ENCODE measurements at regions not wholly inside any gene's neighbourhood (a gene's known extent, or its start where the extent isn't known, plus 50 kb on each side); places are given as distances from the start of the nearest gene placed in this dataset.

DNA sequence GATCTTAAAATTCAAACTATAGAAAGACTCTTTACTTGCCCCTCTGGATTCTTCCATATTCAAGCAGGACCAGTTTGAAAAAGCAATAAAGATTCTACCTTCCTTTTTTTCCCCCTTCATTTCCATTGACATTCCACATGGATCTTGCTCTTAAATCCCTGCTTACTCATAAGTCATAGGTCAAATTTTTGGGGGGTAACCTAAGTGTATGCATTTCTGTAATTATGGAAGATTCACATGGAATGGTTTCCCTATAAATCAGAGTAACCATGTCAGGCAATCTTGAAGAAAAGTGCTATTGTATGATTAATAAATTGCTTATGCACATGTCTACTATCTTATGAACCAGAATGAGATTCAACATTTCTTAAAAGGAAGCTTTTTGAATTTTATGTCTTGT is 551.0 kb downstream of the HAO1 start:
- no peaks in the 10 kb centered on the region for H3K4me1 ChIP-seq (ENCODE audit: control insufficient read depth in 5 of 5, insufficient read depth in 5 of 5, low read length in 5 of 5)
- H3K4me3 ChIP-seq (ENCODE audit: low read depth in 1 of 5, low read length in 5 of 5), result no peak overlapping the region
- no peak overlapping the region for H3K9ac ChIP-seq (ENCODE audit: low read length in 5 of 5)
- no peaks in the 10 kb centered on the region for H3K36me3 ChIP-seq (ENCODE audit: control insufficient read depth in 5 of 5, insufficient read depth in 5 of 5, low read length in 5 of 5)
- H3K9me3 ChIP-seq (ENCODE audit: control insufficient read depth in 5 of 5, low read length in 5 of 5), result no peaks in the 10 kb centered on the region
- H3K27me3 ChIP-seq (ENCODE audit: control insufficient read depth in 5 of 5, insufficient read depth in 4 of 5, low read length in 5 of 5), result peaks cover 0 to 2% (median 0%) of the 10 kb centered on the region in 5 donors
- no peak overlapping the region for H3K27ac ChIP-seq (ENCODE audit: low read depth, low read length)

- Histone ChIP-seq H3K9me3 (ENCODE audit: control insufficient read depth in 5 of 5, low read length in 5 of 5) (peaks cover 0 to 3% (median 0%) of the 10 kb centered on the region in 5 donors), H3K9ac (ENCODE audit: low read length in 5 of 5) (no peak overlapping the region), H3K27me3 (ENCODE audit: control insufficient read depth in 5 of 5, insufficient read depth in 4 of 5, low read length in 5 of 5) (peaks cover 0 to 4% (median 0%) of the 10 kb centered on the region in 5 donors), H3K4me3 (ENCODE audit: low read depth in 1 of 5, low read length in 5 of 5) (no peak overlapping the region), H3K27ac (ENCODE audit: low read depth, low read length) (no peak overlapping the region), H3K36me3 (ENCODE audit: control insufficient read depth in 5 of 5, insufficient read depth in 5 of 5, low read length in 5 of 5) (no peaks in the 10 kb centered on the region), H3K4me1 (ENCODE audit: control insufficient read depth in 5 of 5, insufficient read depth in 5 of 5, low read length in 5 of 5) (no peaks in the 10 kb centered on the region)
Measured at GRCh38 chr20:7392542-7393206, 547.6 kb downstream of the HAO1 start.

DNA sequence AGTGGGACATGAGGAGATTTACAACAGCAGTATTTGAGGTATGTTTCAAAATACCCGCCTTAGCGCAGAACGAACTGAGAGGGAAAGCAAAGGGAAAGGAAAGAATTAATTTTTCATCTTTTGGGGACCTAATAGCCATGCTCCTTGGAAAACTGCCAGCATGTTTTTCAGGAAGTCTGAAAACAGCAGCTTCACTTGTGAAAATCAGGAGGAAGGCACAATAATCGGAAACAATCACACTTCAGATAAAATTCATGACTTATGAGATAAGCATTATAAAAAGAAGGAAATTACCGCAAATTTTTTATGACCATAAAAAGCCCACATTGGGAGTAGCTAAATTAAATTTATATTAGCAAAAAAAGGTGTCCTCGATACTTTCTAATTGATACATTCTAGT is 541.1 kb downstream of the HAO1 start:
- H3K27ac ChIP-seq (ENCODE audit: low read depth, low read length), result no peak overlapping the region
- no peaks in the 10 kb centered on the region for H3K36me3 ChIP-seq (ENCODE audit: control insufficient read depth in 5 of 5, insufficient read depth in 5 of 5, low read length in 5 of 5)
- peaks cover 0 to 4% (median 0%) of the 10 kb centered on the region in 5 donors for H3K9me3 ChIP-seq (ENCODE audit: control insufficient read depth in 5 of 5, low read length in 5 of 5)
- no peaks in the 10 kb centered on the region for H3K4me1 ChIP-seq (ENCODE audit: control insufficient read depth in 5 of 5, insufficient read depth in 5 of 5, low read length in 5 of 5)
- H3K9ac ChIP-seq (ENCODE audit: low read length in 5 of 5), result no peak overlapping the region
- H3K27me3 ChIP-seq (ENCODE audit: control insufficient read depth in 5 of 5, insufficient read depth in 4 of 5, low read length in 5 of 5), result peaks cover 0 to 3% (median 0%) of the 10 kb centered on the region in 5 donors
- H3K4me3 ChIP-seq (ENCODE audit: low read depth in 1 of 5, low read length in 5 of 5), result no peak overlapping the region

- Histone ChIP-seq H3K9me3 (ENCODE audit: control insufficient read depth in 5 of 5, low read length in 5 of 5) (peaks cover 0 to 4% (median 0%) of the 10 kb centered on the region in 5 donors), H3K27ac (ENCODE audit: low read depth, low read length) (no peak overlapping the region), H3K36me3 (ENCODE audit: control insufficient read depth in 5 of 5, insufficient read depth in 5 of 5, low read length in 5 of 5) (no peaks in the 10 kb centered on the region), H3K4me1 (ENCODE audit: control insufficient read depth in 5 of 5, insufficient read depth in 5 of 5, low read length in 5 of 5) (no peaks in the 10 kb centered on the region), H3K4me3 (ENCODE audit: low read depth in 1 of 5, low read length in 5 of 5) (no peak overlapping the region), H3K27me3 (ENCODE audit: control insufficient read depth in 5 of 5, insufficient read depth in 4 of 5, low read length in 5 of 5) (peaks cover 0 to 3% (median 0%) of the 10 kb centered on the region in 5 donors), H3K9ac (ENCODE audit: low read length in 5 of 5) (no peak overlapping the region)
Measured at GRCh38 chr20:7399575-7399974, 540.7 kb downstream of the HAO1 start.

DNA sequence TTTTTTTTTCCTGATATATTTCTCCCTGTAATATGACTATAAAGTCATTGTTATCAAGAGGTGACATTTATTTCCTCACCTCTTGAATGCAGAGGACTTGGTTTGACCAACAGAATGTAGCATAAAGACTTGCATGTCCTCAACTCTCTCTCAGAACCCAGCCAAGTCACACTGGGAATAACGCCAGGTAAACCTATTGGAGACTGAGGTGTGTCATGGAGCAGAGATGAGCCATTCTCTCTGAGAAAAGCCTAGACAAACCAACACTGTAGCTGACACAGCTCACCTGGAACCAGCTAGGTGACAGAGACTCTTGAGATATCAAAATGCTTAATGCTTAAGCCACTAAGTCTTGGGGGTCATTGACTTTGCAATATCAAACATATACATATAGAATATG is 533.6 kb downstream of the HAO1 start:
- H3K4me3 ChIP-seq (ENCODE audit: low read depth in 1 of 5, low read length in 5 of 5), result no peak overlapping the region
- H3K27ac ChIP-seq (ENCODE audit: low read depth, low read length), result no peak overlapping the region
- H3K9me3 ChIP-seq (ENCODE audit: control insufficient read depth in 5 of 5, low read length in 5 of 5), result no peaks in the 10 kb centered on the region
- no peaks in the 10 kb centered on the region for H3K36me3 ChIP-seq (ENCODE audit: control insufficient read depth in 5 of 5, insufficient read depth in 5 of 5, low read length in 5 of 5)
- H3K4me1 ChIP-seq (ENCODE audit: control insufficient read depth in 5 of 5, insufficient read depth in 5 of 5, low read length in 5 of 5), result no peaks in the 10 kb centered on the region
- no peak overlapping the region for H3K9ac ChIP-seq (ENCODE audit: low read length in 5 of 5)
- no peaks in the 10 kb centered on the region for H3K27me3 ChIP-seq (ENCODE audit: control insufficient read depth in 5 of 5, insufficient read depth in 4 of 5, low read length in 5 of 5)

DNA sequence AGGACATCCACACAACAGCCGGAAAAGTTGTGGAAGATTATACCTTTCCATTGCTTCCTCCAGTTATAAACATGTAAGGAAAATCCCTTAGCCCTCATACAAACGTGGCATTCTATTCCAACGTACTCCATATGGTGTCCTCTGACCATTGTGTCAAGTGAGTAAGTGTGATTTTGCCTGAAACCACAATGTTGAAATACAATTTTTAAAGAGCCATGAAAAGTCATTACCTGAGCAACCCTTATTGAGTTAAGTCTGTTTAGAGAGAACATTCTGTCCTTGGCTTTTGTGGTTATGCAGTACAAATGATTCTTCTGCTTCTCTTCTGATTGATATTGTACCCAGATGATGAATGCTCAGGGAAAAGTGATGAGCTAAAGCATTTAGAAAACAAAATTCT is 530.1 kb downstream of the HAO1 start:
- Histone ChIP-seq H3K4me1 (ENCODE audit: control insufficient read depth in 5 of 5, insufficient read depth in 5 of 5, low read length in 5 of 5) (no peaks in the 10 kb centered on the region), H3K27me3 (ENCODE audit: control insufficient read depth in 5 of 5, insufficient read depth in 4 of 5, low read length in 5 of 5) (no peaks in the 10 kb centered on the region), H3K27ac (ENCODE audit: low read depth, low read length) (no peak overlapping the region), H3K36me3 (ENCODE audit: control insufficient read depth in 5 of 5, insufficient read depth in 5 of 5, low read length in 5 of 5) (no peaks in the 10 kb centered on the region), H3K4me3 (ENCODE audit: low read depth in 1 of 5, low read length in 5 of 5) (no peak overlapping the region), H3K9ac (ENCODE audit: low read length in 5 of 5) (no peak overlapping the region), H3K9me3 (ENCODE audit: control insufficient read depth in 5 of 5, low read length in 5 of 5) (no peaks in the 10 kb centered on the region)

GRCh38 chr20:7411075-7411474 is 529.2 kb downstream of the HAO1 start:
- Histone ChIP-seq H3K9ac (ENCODE audit: low read length in 5 of 5) (no peak overlapping the region), H3K4me1 (ENCODE audit: control insufficient read depth in 5 of 5, insufficient read depth in 5 of 5, low read length in 5 of 5) (no peaks in the 10 kb centered on the region), H3K36me3 (ENCODE audit: control insufficient read depth in 5 of 5, insufficient read depth in 5 of 5, low read length in 5 of 5) (no peaks in the 10 kb centered on the region), H3K27me3 (ENCODE audit: control insufficient read depth in 5 of 5, insufficient read depth in 4 of 5, low read length in 5 of 5) (no peaks in the 10 kb centered on the region), H3K4me3 (ENCODE audit: low read depth in 1 of 5, low read length in 5 of 5) (no peak overlapping the region), H3K27ac (ENCODE audit: low read depth, low read length) (no peak overlapping the region), H3K9me3 (ENCODE audit: control insufficient read depth in 5 of 5, low read length in 5 of 5) (no peaks in the 10 kb centered on the region)

GRCh38 chr20:7415427-7415826 is 524.8 kb downstream of the HAO1 start:
- Histone ChIP-seq H3K27me3 (ENCODE audit: control insufficient read depth in 5 of 5, insufficient read depth in 4 of 5, low read length in 5 of 5) (no peaks in the 10 kb centered on the region), H3K27ac (ENCODE audit: low read depth, low read length) (no peak overlapping the region), H3K9ac (ENCODE audit: low read length in 5 of 5) (no peak overlapping the region), H3K4me1 (ENCODE audit: control insufficient read depth in 5 of 5, insufficient read depth in 5 of 5, low read length in 5 of 5) (no peaks in the 10 kb centered on the region), H3K36me3 (ENCODE audit: control insufficient read depth in 5 of 5, insufficient read depth in 5 of 5, low read length in 5 of 5) (no peaks in the 10 kb centered on the region), H3K9me3 (ENCODE audit: control insufficient read depth in 5 of 5, low read length in 5 of 5) (no peaks in the 10 kb centered on the region), H3K4me3 (ENCODE audit: low read depth in 1 of 5, low read length in 5 of 5) (no peak overlapping the region)

DNA sequence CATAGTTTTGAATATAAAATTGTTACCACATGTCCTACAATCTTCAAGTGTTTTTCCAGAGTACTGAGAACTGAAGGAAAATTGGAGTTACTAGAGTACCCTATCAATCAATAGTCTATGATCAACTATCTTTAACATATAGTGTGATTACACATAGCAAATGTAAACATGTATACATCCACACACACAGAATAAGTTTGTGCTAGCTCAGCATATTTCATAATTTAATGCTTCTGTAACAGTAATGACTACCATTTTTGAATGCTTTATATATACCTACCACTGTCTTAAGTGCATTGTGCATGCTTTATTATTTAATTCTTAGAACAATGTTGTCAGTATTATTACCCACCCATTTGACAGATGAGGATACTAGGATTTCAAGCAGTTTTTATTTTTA is 523.9 kb downstream of the HAO1 start:
- Histone ChIP-seq H3K4me3 (ENCODE audit: low read depth in 1 of 5, low read length in 5 of 5) (no peak overlapping the region), H3K36me3 (ENCODE audit: control insufficient read depth in 5 of 5, insufficient read depth in 5 of 5, low read length in 5 of 5) (no peaks in the 10 kb centered on the region), H3K27me3 (ENCODE audit: control insufficient read depth in 5 of 5, insufficient read depth in 4 of 5, low read length in 5 of 5) (no peaks in the 10 kb centered on the region), H3K4me1 (ENCODE audit: control insufficient read depth in 5 of 5, insufficient read depth in 5 of 5, low read length in 5 of 5) (no peaks in the 10 kb centered on the region), H3K9ac (ENCODE audit: low read length in 5 of 5) (no peak overlapping the region), H3K27ac (ENCODE audit: low read depth, low read length) (no peak overlapping the region), H3K9me3 (ENCODE audit: control insufficient read depth in 5 of 5, low read length in 5 of 5) (no peaks in the 10 kb centered on the region)

DNA sequence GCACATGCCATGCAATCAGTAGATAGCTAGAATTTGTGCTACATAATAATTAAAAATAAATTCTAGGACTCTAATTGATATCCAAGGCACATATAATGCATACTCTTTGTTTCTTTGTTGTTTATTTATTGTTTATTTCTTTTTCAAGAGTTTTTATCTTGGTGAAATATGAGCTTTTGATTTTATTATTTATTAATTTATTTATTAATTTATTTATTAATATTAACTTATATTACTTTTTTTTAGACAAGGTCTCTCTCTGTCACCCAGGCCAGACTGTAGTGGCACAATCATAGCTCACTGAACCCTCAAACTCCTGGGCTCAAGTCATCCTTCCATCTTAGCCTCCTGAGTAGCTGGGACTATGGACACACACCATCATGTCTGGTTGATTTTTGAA is 519.9 kb downstream of the HAO1 start:
- Histone ChIP-seq H3K27ac (ENCODE audit: low read depth, low read length) (no peak overlapping the region), H3K36me3 (ENCODE audit: control insufficient read depth in 5 of 5, insufficient read depth in 5 of 5, low read length in 5 of 5) (no peaks in the 10 kb centered on the region), H3K4me3 (ENCODE audit: low read depth in 1 of 5, low read length in 5 of 5) (no peak overlapping the region), H3K9ac (ENCODE audit: low read length in 5 of 5) (no peak overlapping the region), H3K4me1 (ENCODE audit: control insufficient read depth in 5 of 5, insufficient read depth in 5 of 5, low read length in 5 of 5) (no peaks in the 10 kb centered on the region), H3K9me3 (ENCODE audit: control insufficient read depth in 5 of 5, low read length in 5 of 5) (no peaks in the 10 kb centered on the region), H3K27me3 (ENCODE audit: control insufficient read depth in 5 of 5, insufficient read depth in 4 of 5, low read length in 5 of 5) (no peaks in the 10 kb centered on the region)

Measured in subcutaneous abdominal adipose tissue (tissue), 5 donors.